ENCODE measurements at regions not wholly inside any gene's neighbourhood (a gene's known extent, or its start where the extent isn't known, plus 50 kb on each side); places are given as distances from the start of the nearest gene placed in this dataset.
"Not testable (repeated sequence)": the region's sequence is repeated elsewhere in the genome, so short reads cannot be mapped to it uniquely, and the experiment has no call there.

DNA sequence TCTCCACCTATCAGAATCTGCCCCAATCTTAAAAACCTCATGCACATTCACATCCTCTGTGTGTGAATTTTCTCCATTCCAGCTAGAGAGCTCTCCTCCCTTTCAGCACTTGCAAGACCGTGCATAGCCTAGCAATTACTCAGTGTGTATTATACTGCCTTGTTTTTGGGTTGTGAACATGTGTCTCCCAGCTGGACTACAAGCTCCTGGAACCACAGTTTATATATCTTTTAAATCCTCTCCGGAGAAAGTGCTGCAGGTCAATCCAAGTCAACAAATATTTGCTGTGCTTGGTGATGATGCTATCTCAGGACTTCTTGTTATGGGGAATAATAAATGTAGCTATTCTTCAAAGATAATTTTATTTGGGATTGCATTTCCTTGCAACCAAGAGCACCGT is 58.2 kb upstream of the MEX3C start:
- TF ChIP-seq, protein P1, sequence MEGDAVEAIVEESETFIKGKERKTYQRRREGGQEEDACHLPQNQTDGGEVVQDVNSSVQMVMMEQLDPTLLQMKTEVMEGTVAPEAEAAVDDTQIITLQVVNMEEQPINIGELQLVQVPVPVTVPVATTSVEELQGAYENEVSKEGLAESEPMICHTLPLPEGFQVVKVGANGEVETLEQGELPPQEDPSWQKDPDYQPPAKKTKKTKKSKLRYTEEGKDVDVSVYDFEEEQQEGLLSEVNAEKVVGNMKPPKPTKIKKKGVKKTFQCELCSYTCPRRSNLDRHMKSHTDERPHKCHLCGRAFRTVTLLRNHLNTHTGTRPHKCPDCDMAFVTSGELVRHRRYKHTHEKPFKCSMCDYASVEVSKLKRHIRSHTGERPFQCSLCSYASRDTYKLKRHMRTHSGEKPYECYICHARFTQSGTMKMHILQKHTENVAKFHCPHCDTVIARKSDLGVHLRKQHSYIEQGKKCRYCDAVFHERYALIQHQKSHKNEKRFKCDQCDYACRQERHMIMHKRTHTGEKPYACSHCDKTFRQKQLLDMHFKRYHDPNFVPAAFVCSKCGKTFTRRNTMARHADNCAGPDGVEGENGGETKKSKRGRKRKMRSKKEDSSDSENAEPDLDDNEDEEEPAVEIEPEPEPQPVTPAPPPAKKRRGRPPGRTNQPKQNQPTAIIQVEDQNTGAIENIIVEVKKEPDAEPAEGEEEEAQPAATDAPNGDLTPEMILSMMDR (IDR thresholded peaks at IDR 0.05): no peak
- POLR2A ChIA-PET: no interaction called here
- CTCF ChIA-PET: no interaction called here
- ATAC-seq (ENCODE audit: low read depth) (no peak), DNase-seq (no peak)
- H3K4me3 Mint-ChIP-seq: no peak overlapping the region
- H3K9me3 Mint-ChIP-seq: no peaks in the 10 kb centered on the region
- no peaks in the 10 kb centered on the region for H3K27me3 Mint-ChIP-seq
- H3K36me3 Mint-ChIP-seq (ENCODE audit: low read depth): no peaks in the 10 kb centered on the region
- intact Hi-C loops (cut with micrococcal nuclease): no loop called here
- peaks cover 18% of the 10 kb centered on the region for H3K4me1 Mint-ChIP-seq
- H3K27ac Mint-ChIP-seq: no peak overlapping the region

DNA sequence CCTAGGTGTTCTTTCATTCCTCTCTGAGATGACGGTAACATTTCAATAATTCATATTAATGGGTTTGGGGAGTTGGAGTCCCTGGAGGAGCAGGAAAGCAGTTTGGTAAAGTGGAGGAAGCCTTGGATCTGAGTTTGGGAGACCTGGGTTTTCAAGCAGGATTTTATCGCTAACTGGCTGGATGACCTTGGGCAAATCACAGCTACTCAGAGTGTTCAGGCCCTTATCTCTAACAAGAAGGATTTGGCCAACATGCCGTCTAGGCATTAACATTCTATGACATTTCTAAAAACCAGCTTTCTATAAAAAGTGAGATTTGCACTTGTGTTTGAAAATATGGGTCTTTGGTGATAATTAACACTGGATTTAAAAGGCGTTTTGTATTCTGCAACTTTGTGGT is 59.7 kb upstream of the MEX3C start:
- Mint-ChIP-seq H3K27me3 (peaks cover 7% of the 10 kb centered on the region), H3K4me1 (peaks cover 3% of the 10 kb centered on the region), H3K27ac (no peak overlapping the region), H3K36me3 (ENCODE audit: low read depth) (no peaks in the 10 kb centered on the region), H3K9me3 (no peaks in the 10 kb centered on the region), H3K4me3 (no peak overlapping the region)
- POLR2A ChIA-PET: no interaction called here
- ATAC-seq (ENCODE audit: low read depth) (no peak), DNase-seq (no peak)
- CTCF ChIA-PET: no interaction called here
- intact Hi-C loops (cut with micrococcal nuclease): no loop called here
- TF ChIP-seq, protein P1 (IDR thresholded peaks at IDR 0.05): no peak

DNA sequence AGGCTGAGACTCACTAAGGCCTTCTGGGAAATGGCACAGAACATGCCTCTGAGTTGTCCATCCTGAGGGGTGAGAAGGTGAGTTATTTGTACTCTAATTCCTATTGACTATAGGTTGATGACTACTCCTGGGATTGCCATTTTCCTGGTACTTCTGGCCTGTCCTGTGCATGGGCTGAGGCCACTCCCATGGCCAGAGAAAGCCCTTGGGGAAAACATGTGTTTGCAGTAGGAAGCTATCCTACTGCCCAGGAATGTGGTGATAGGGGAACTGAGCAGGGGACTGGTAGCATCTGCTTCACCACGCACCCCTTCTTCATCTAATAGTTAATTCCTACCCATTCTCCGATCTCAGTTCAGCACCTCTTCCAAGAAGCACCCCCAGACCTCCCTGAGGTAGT is 62.6 kb upstream of the MEX3C start:
- CTCF ChIA-PET: no interaction called here
- peaks cover 9% of the 10 kb centered on the region for H3K27me3 Mint-ChIP-seq
- H3K27ac Mint-ChIP-seq: no peak overlapping the region
- intact Hi-C loops (cut with micrococcal nuclease): no loop called here
- TF ChIP-seq, protein P1 (IDR thresholded peaks at IDR 0.05): no peak
- peaks cover 2% of the 10 kb centered on the region for H3K4me1 Mint-ChIP-seq
- DNase-seq: no peak
- ATAC-seq (ENCODE audit: low read depth): no peak
- POLR2A ChIA-PET: no interaction called here
- no peaks in the 10 kb centered on the region for H3K9me3 Mint-ChIP-seq
- H3K4me3 Mint-ChIP-seq: no peak overlapping the region
- H3K36me3 Mint-ChIP-seq (ENCODE audit: low read depth): no peaks in the 10 kb centered on the region

DNA sequence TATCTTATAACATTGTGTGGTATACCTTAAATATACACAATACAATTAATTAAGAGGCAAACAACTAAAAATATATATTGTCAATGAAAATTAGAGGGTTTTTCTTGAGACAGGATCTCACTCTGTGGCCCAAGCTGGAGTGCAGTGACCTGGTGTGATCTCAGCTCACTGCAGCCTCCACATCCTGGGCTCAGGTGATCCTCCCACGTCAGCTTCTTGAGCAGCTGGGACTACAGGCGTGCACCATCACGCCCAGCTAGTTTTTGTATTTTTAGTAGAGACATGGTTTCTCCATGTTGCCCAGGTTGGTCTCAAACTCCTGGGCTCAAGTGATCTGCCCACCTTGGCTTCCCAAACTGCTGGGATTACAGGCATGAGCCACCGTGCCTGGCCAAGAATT is 68.6 kb upstream of the MEX3C start:
- DNase-seq; H3K27me3 Mint-ChIP-seq; ATAC-seq (ENCODE audit: low read depth); H3K9me3 Mint-ChIP-seq; H3K4me3 Mint-ChIP-seq; POLR2A ChIA-PET; H3K4me1 Mint-ChIP-seq; intact Hi-C loops (cut with micrococcal nuclease); H3K27ac Mint-ChIP-seq; H3K36me3 Mint-ChIP-seq (ENCODE audit: low read depth): not testable (repeated sequence)
- CTCF ChIA-PET: interaction anchor here (1.1 kb wide), 1 partner anchor 14 kb away, joined by 4 read pairs; no protein-coding TSS in a partner anchor

DNA sequence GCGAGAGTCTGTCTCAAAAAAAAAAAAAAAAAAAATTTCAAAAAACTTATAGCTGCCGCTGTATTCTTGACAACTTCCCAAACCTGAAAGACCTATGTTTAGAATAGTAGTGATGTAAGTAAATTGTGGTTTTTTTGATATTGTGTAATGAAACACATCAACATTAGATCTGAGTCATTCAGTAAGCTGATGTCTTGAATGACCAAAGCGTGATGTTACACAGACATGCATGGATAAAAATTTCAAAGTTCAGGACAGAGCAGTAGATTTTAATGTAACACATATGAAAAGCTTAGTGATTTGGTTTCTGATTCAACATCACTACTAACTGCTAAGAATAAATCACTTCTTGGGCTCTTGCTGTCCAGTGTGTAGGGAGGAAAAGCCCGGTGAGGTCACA is 69.3 kb upstream of the MEX3C start:
- DNase-seq (no peak), ATAC-seq (ENCODE audit: low read depth) (no peak)
- no peaks in the 10 kb centered on the region for H3K4me1 Mint-ChIP-seq
- CTCF ChIA-PET: interaction anchor here (1.1 kb wide), 1 partner anchor 13 kb away, joined by 4 read pairs; no protein-coding TSS in a partner anchor
- intact Hi-C loops (cut with micrococcal nuclease): no loop called here
- H3K4me3 Mint-ChIP-seq: no peak overlapping the region
- TF ChIP-seq, protein P1 (IDR thresholded peaks at IDR 0.05): no peak
- H3K36me3 Mint-ChIP-seq (ENCODE audit: low read depth): no peaks in the 10 kb centered on the region
- POLR2A ChIA-PET: no interaction called here
- H3K27ac Mint-ChIP-seq: no peak overlapping the region
- peaks cover 7% of the 10 kb centered on the region for H3K9me3 Mint-ChIP-seq
- H3K27me3 Mint-ChIP-seq: peaks cover 4% of the 10 kb centered on the region

DNA sequence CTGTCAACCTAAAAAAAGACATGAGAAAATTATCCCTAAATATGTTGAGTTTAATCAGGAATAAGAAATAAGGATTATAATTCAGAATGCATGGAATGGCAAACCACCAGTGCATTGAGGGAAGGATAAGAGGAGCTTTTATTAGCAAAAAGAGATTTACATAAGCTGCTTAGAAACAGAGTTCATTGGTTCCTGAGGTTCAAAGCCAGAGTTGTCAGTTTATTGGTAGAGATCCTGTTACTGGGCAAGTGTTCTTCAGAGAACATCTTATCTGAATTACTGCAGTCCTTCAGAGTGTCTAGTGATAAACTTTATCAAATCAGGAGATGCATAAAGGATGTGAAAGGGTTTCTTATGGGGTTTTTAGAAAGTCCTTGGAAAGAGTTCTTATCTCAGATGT is 76.0 kb upstream of the MEX3C start:
- Mint-ChIP-seq H3K27ac (no peak overlapping the region), H3K4me3 (no peak overlapping the region), H3K4me1 (no peaks in the 10 kb centered on the region), H3K9me3 (peaks cover 7% of the 10 kb centered on the region), H3K36me3 (ENCODE audit: low read depth) (no peaks in the 10 kb centered on the region), H3K27me3 (no peaks in the 10 kb centered on the region)
- DNase-seq (no peak), ATAC-seq (ENCODE audit: low read depth) (no peak)
- CTCF ChIA-PET: no interaction called here
- TF ChIP-seq, protein P1 (IDR thresholded peaks at IDR 0.05): no peak
- intact Hi-C loops (cut with micrococcal nuclease): no loop called here
- POLR2A ChIA-PET: no interaction called here

Data from activated B cell treated with CpG ODN at 0.5 μM for 24 hours (primary cell).